Endothelial cell of umbilical vein (primary cell): ENCODE measurements at regions not wholly inside any gene's neighbourhood (a gene's known extent, or its start where the extent isn't known, plus 50 kb on each side); places are given as distances from the start of the nearest gene placed in this dataset.
"Not testable (repeated sequence)": the region's sequence is repeated elsewhere in the genome, so short reads cannot be mapped to it uniquely, and the experiment has no call there.

Source experiments
- BruUV-seq: library from RNA; stranded (reverse); fragments of 400-500 nt; replicated peaks from 2 replicates; lab custom pipeline; 2021; lab: Mats Ljungman, UMichigan
- CTCF ChIA-PET: fragments of 300-600, 350-600 bp; sonication (Branson Sonifier 250); formaldehyde crosslinking; loops from one replicate; lab custom pipeline; 2021; ENCODE audit warnings: antibody characterized with exemption, inconsistent platforms; lab: Charles Lee
- POLR2A ChIA-PET: fragments of 300-600, 350-600 bp; sonication (Branson Sonifier 250); formaldehyde crosslinking; loops from one replicate; lab custom pipeline; 2021; ENCODE audit warnings: antibody characterized with exemption, inconsistent platforms; lab: Charles Lee
- DNase-seq: peaks from one replicate; pipeline ENCODE4 v3.0.0-alpha.2; 2011; ENCODE audit warnings: low read depth, low spot score
- FAIRE-seq: peaks from 2 replicates; lab custom pipeline; 2011; peaks lifted over from hg19 to GRCh38; lab: Jason Lieb, UNC
- H2AFZ ChIP-seq: 2 replicates; pipeline ENCODE4 v1.6.0; 2012; ENCODE audit warnings: low read depth, low read length, control low read depth, inconsistent platforms
- H3K27ac ChIP-seq: 2 replicates; pipeline ENCODE4 v1.5.1; 2011; ENCODE audit warnings: low read depth, mild to moderate bottlenecking, control low read depth, low read length, moderate library complexity; ENCODE audit not compliant: insufficient read depth
- H3K27me3 ChIP-seq, 2 experiments: 2 replicates each; pipeline versions ENCODE4 v1.6.0 to v1.6.1; 2011; ENCODE audit warnings: low read length in 2 of 2, mixed read lengths in 1 of 2; ENCODE audit not compliant: control insufficient read depth in 2 of 2, insufficient read depth in 2 of 2
- H3K36me3 ChIP-seq, 2 experiments: 2 replicates in 1 of 2; 3 replicates in 1 of 2; pipeline ENCODE4 v1.5.1; 2011; ENCODE audit warnings: low read length in 2 of 2, mild to moderate bottlenecking in 1 of 2, moderate library complexity in 1 of 2; ENCODE audit not compliant: control insufficient read depth in 2 of 2, insufficient read depth in 2 of 2; ENCODE audit errors: extremely low read depth in 1 of 2
- H3K4me1 ChIP-seq: 3 replicates; pipeline ENCODE4 v1.5.1; 2011; ENCODE audit warnings: mild to moderate bottlenecking, low read length; ENCODE audit not compliant: control insufficient read depth, insufficient read depth; ENCODE audit errors: extremely low read depth
- H3K4me2 ChIP-seq: 2 replicates; pipeline ENCODE4 v1.6.1; 2011; ENCODE audit warnings: low read length, control low read depth, mixed read lengths; ENCODE audit not compliant: insufficient read depth
- H3K4me3 ChIP-seq, 3 experiments: fragments of 200-600 bp in 1 of 3; sonication (generic), shearing (Covaris generic) in 1 of 3; replicated peaks in 1 of 3; 2 replicates each; pipeline ENCODE4 v1.5.1; 2011 to 2016; ENCODE audit warnings: control low read depth in 3 of 3, low read length in 3 of 3, mild to moderate bottlenecking in 2 of 3, inconsistent platforms in 1 of 3, low read depth in 1 of 3, moderate library complexity in 1 of 3; ENCODE audit not compliant: insufficient read depth in 1 of 3
- H3K79me2 ChIP-seq: 2 replicates; pipeline ENCODE4 v1.6.0; 2012; ENCODE audit warnings: low read length, inconsistent platforms; ENCODE audit not compliant: control insufficient read depth, insufficient read depth
- H3K9ac ChIP-seq: replicated peaks from 2 replicates; pipeline ENCODE3; 2011; ENCODE audit warnings: low read length, control low read depth; ENCODE audit not compliant: insufficient read depth; ENCODE audit errors: extremely low read depth
- H3K9me1 ChIP-seq: replicated peaks from 3 replicates; pipeline ENCODE4 v1.6.0; 2011; ENCODE audit warnings: mild to moderate bottlenecking, low read length; ENCODE audit not compliant: control insufficient read depth, insufficient read depth; ENCODE audit errors: extremely low read depth
- H3K9me3 ChIP-seq: replicated peaks from 2 replicates; pipeline ENCODE4 v1.5.1; 2012; ENCODE audit warnings: low read length, inconsistent platforms; ENCODE audit not compliant: control insufficient read depth, insufficient read depth
- H4K20me1 ChIP-seq: replicated peaks from 2 replicates; pipeline ENCODE3; 2011; ENCODE audit warnings: mild to moderate bottlenecking, low read length; ENCODE audit not compliant: control insufficient read depth, insufficient read depth; ENCODE audit errors: extremely low read depth
- CTCF ChIP-seq, 2 donors: IDR thresholded peaks; 1 replicate in 1 of 2; 2 replicates in 1 of 2; pipeline ENCODE4 v1.5.1; 2011; ENCODE audit warnings: low read length in 2 of 2, mild to moderate bottlenecking in 2 of 2, moderate library complexity in 2 of 2, control low read depth in 1 of 2, inconsistent platforms in 1 of 2, low read depth in 1 of 2; ENCODE audit not compliant: insufficient read depth in 1 of 2; ENCODE audit errors: extremely low read depth in 1 of 2
- EZH2 ChIP-seq: IDR thresholded peaks from 2 replicates; pipeline ENCODE4 v1.6.1; 2012; ENCODE audit warnings: borderline replicate concordance, low read depth, mild to moderate bottlenecking, moderate library complexity, low read length, inconsistent platforms; ENCODE audit not compliant: severe bottlenecking
- FOS ChIP-seq: IDR thresholded peaks from 2 replicates; pipeline ENCODE4 v1.6.1; 2011; ENCODE audit warnings: mild to moderate bottlenecking, low read length, moderate library complexity, borderline replicate concordance; ENCODE audit not compliant: insufficient read depth
- GATA2 ChIP-seq: IDR thresholded peaks from 2 replicates; pipeline ENCODE4 v1.7.0; 2011; ENCODE audit warnings: low read depth, mild to moderate bottlenecking, moderate library complexity, mixed read lengths, low read length; ENCODE audit not compliant: insufficient read length, insufficient read depth
- JUN ChIP-seq: IDR thresholded peaks from 2 replicates; pipeline ENCODE4 v1.6.1; 2011; ENCODE audit warnings: borderline replicate concordance, low read depth; ENCODE audit not compliant: insufficient read length, insufficient read depth
- MAX ChIP-seq: IDR thresholded peaks from 2 replicates; pipeline ENCODE4 v1.6.1; 2011; ENCODE audit not compliant: insufficient read depth, insufficient read length
- MYC ChIP-seq: IDR thresholded peaks from one replicate; pipeline ENCODE4 v1.6.1; 2011; ENCODE audit warnings: mild to moderate bottlenecking, low read depth, low read length
- POLR2A ChIP-seq: IDR thresholded peaks from 2 replicates; pipeline ENCODE4 v1.6.1; 2012; ENCODE audit warnings: low read depth, mild to moderate bottlenecking, control low read depth, low read length
- POLR2AphosphoS5 ChIP-seq: IDR thresholded peaks from 2 replicates; pipeline ENCODE4 v1.6.1; 2012; ENCODE audit warnings: low read depth, mild to moderate bottlenecking, control low read depth, low read length, moderate library complexity; ENCODE audit not compliant: insufficient read depth
- dilution Hi-C: fragments of 300-500 bp; cut with MboI; formaldehyde crosslinking; loops from one replicate; pipeline ENCODE4 v1.15.0; 2019; ENCODE audit warnings: low sequenced_read_pairs; ENCODE audit not compliant: extremely low pct_ligation_motif_present
- intact Hi-C: fragments of 100-400 bp; cut with micrococcal nuclease; formaldehyde crosslinking; loops from one replicate; pipeline ENCODE4 v1.10.0; 2022

- DNase-seq: no peak
- dilution Hi-C loops (no loop called here), intact Hi-C loops (no loop called here)
- H3K27ac ChIP-seq: no peak overlapping the region
- peaks cover 2% of the 10 kb centered on the region for H4K20me1 ChIP-seq
- no peaks in the 10 kb centered on the region for H3K9me3 ChIP-seq
- no peaks in the 10 kb centered on the region for H3K79me2 ChIP-seq
- H2AFZ ChIP-seq: no peak overlapping the region
- H3K27me3 ChIP-seq: no peaks in the 10 kb centered on the region
- H3K9me1 ChIP-seq: no peaks in the 10 kb centered on the region
- POLR2A ChIA-PET: no interaction called here
- CTCF ChIA-PET: no interaction called here
- TF ChIP-seq MYC (no peak), JUN (no peak), EZH2 (no peak), MAX (no peak), POLR2A (no peak), GATA2 (no peak), FOS (no peak), POLR2AphosphoS5 (no peak), CTCF (IDR thresholded peaks at IDR 0.05; ENCODE audit: extremely low read depth in 1 of 2, insufficient read depth in 1 of 2, low read depth in 1 of 2, low read length in 2 of 2) (no peak)
- no peak for FAIRE-seq
- no peak overlapping the region for H3K4me3 ChIP-seq
- no TSS peak for BruUV-seq
- no peak overlapping the region for H3K9ac ChIP-seq
- H3K4me1 ChIP-seq: no peaks in the 10 kb centered on the region
- no peak overlapping the region for H3K4me2 ChIP-seq
- H3K36me3 ChIP-seq: peaks cover 17 to 19% of the 10 kb centered on the region in 2 experiments
These were observed 245.0 kb downstream of the UTRN start for GRCh38 chr6:144530118-144530517.

- H3K4me2 ChIP-seq, DNase-seq, POLR2A ChIA-PET, CTCF ChIA-PET, H3K4me1 ChIP-seq, H3K79me2 ChIP-seq, BruUV-seq, H3K27me3 ChIP-seq, H3K4me3 ChIP-seq, FAIRE-seq, intact Hi-C loops, H4K20me1 ChIP-seq, dilution Hi-C loops, H3K9me1 ChIP-seq, H3K9ac ChIP-seq, H3K27ac ChIP-seq, H3K9me3 ChIP-seq, H2AFZ ChIP-seq: not testable (repeated sequence)
- peaks cover 17 to 19% of the 10 kb centered on the region in 2 experiments for H3K36me3 ChIP-seq
These were observed 247.1 kb downstream of the UTRN start for GRCh38 chr6:144532238-144532637.
